ENCODE measurements at regions not wholly inside any gene's neighbourhood (a gene's known extent, or its start where the extent isn't known, plus 50 kb on each side); places are given as distances from the start of the nearest gene placed in this dataset.

DNA sequence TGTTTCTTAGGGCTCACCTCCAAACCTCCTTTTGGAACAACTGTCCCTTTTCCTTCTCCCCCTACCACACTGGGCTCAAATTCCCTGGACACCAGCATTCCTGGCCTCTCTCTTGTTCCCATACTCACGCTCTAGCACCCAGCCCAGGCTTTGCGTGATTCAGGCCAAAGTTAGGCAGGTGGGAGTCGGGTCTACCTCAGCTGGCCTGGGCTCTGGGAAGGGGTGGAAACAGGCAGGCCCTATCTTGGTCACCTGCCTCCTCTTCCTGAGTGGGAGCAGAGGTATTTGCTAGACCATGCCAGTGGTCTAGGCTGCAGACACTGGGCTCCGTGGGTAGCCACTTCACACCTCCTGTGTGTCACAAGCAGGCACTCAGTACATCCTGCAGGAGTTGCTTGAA, 211.1 kb upstream of the MAMLD1 start (continued):
- no peak for TF ChIP-seq GMEB1 (CRISPR knock-in tag; IDR thresholded peaks at IDR 0.05; ENCODE audit: borderline replicate concordance)
- TF ChIP-seq HIVEP1 (CRISPR knock-in tag; IDR thresholded peaks at IDR 0.05), result no peak
- no peak for TF ChIP-seq ZNF382 (CRISPR knock-in tag; IDR thresholded peaks at IDR 0.05; ENCODE audit: borderline replicate concordance)

GRCh38 chrX:150152546-150152945, 210.6 kb upstream of the MAMLD1 start:
- FAIRE-seq, result no peak
- 50% methylated on average over 2 of the region's 2 CpGs for WGBS (ENCODE audit: low lambda C conversion rate)
- Histone ChIP-seq H3K79me2 (ENCODE audit: insufficient read depth, low read length) (no peaks in the 10 kb centered on the region), H3K9ac (ENCODE audit: insufficient read depth, low read depth, low read length) (no peak overlapping the region), H3K9me3 (ENCODE audit: low read length) (no peaks in the 10 kb centered on the region), H3K27ac (ENCODE audit: extremely low read length, insufficient read depth, low read length) (no peak overlapping the region), H4K20me1 (ENCODE audit: insufficient read depth, low read length) (no peaks in the 10 kb centered on the region), H3K4me2 (ENCODE audit: low read depth, low read length) (no peak overlapping the region), H3K27me3 (ENCODE audit: control insufficient read depth in 1 of 2, insufficient read depth in 2 of 2, low read length in 2 of 2) (no peaks in the 10 kb centered on the region), H2AFZ (ENCODE audit: low read length) (no peak overlapping the region), H3K4me3 (replicated peaks in 1 of 3; ENCODE audit: insufficient read depth in 1 of 3, low read depth in 2 of 3, low read length in 3 of 3) (no peak overlapping the region), H3K4me1 (ENCODE audit: insufficient read depth, low read length) (no peaks in the 10 kb centered on the region), H3K36me3 (replicated peaks in 1 of 2; ENCODE audit: control insufficient read depth in 1 of 2, insufficient read depth in 2 of 2, low read length in 2 of 2) (no peaks in the 10 kb centered on the region)
- ChIA-PET CTCF (ENCODE audit: low intra/inter-chr PET ratio, low total read pairs) (no interaction called here), POLR2A (no interaction called here)
- BruUV-seq (replicated peaks), result no TSS peak
- in situ Hi-C loops (cut with HindIII; ENCODE audit: extremely low pct_ligation_motif_present, low pct_unique_long_range_greater_than_20kb) (no loop called here), intact Hi-C loops (cut with micrococcal nuclease; ENCODE audit: unreplicated experiment) (no loop called here)
- ATAC-seq, result no peak
- no peak for DNase-seq (ENCODE audit: low spot score)
- no peak for TF ChIP-seq ZNF513 (CRISPR knock-in tag; conservative IDR thresholded peaks at IDR 0.05)
- no peak for TF ChIP-seq NFRKB (IDR thresholded peaks at IDR 0.05)
- TF ChIP-seq ATF1 (CRISPR knock-in tag; IDR thresholded peaks at IDR 0.05), result no peak
- TF ChIP-seq PITX1 (CRISPR knock-in tag; IDR thresholded peaks at IDR 0.05), result no peak
- TF ChIP-seq GATA4 (IDR thresholded peaks at IDR 0.05; ENCODE audit: borderline replicate concordance, low read depth), result no peak
- TF ChIP-seq ZIK1 (CRISPR knock-in tag; IDR thresholded peaks at IDR 0.05; ENCODE audit: borderline replicate concordance, low read depth), result no peak
- TF ChIP-seq ZNF766 (CRISPR knock-in tag; IDR thresholded peaks at IDR 0.05; ENCODE audit: borderline replicate concordance), result no peak
- no peak for TF ChIP-seq ZNF574 (CRISPR knock-in tag; IDR thresholded peaks at IDR 0.05)
- TF ChIP-seq DBP (CRISPR knock-in tag; IDR thresholded peaks at IDR 0.05; ENCODE audit: not compliant biosample characterization), result no peak
- TF ChIP-seq ZNF891 (CRISPR knock-in tag; IDR thresholded peaks at IDR 0.05), result no peak
- TF ChIP-seq ZNF253 (CRISPR knock-in tag; IDR thresholded peaks at IDR 0.05; ENCODE audit: borderline replicate concordance), result no peak
- TF ChIP-seq TFDP1 (CRISPR knock-in tag; IDR thresholded peaks at IDR 0.05; ENCODE audit: borderline replicate concordance), result no peak
- TF ChIP-seq FOSL1 (CRISPR knock-in tag; IDR thresholded peaks at IDR 0.05; ENCODE audit: borderline replicate concordance), result no peak
- no peak for TF ChIP-seq ELF3 (CRISPR knock-in tag; IDR thresholded peaks at IDR 0.05)

Measured in HepG2 (cell line).